Stimulated activated CD4-positive, alpha-beta T cell treated with anti-CD3 and anti-CD28 coated beads, Interleukin-12 subunit alpha, Interleukin-12 subunit beta, amount 100 ng/mL, for 4 hours (primary cell): ENCODE measurements at regions not wholly inside any gene's neighbourhood (a gene's known extent, or its start where the extent isn't known, plus 50 kb on each side); places are given as distances from the start of the nearest gene placed in this dataset.
A peak's percentile ranks its signal among the peaks of the same experiment; 100 is the strongest.
"Not testable (repeated sequence)": the region's sequence is repeated elsewhere in the genome, so short reads cannot be mapped to it uniquely, and the experiment has no call there.

ENCODE experiments used
- DNase-seq: peaks from one replicate; pipeline ENCODE4 v3.0.0-alpha.2; 2020

GRCh38 chr6:15008269-15008668 is 237.6 kb upstream of the JARID2 start:
- no peak for DNase-seq

GRCh38 chr6:15014958-15015357 is 230.9 kb upstream of the JARID2 start:
- DNase-seq, result no peak

GRCh38 chr6:15016813-15017212 is 229.1 kb upstream of the JARID2 start:
- DNase-seq, result no peak

GRCh38 chr6:15017261-15017660 is 228.6 kb upstream of the JARID2 start:
- DNase-seq, result no peak

- DNase-seq, result no peak
Measured at GRCh38 chr6:15017803-15018202, 228.1 kb upstream of the JARID2 start.

- no peak for DNase-seq
Measured at GRCh38 chr6:15020119-15020770, 225.6 kb upstream of the JARID2 start.

- DNase-seq, result no peak
Measured at GRCh38 chr6:15021074-15021473, 224.8 kb upstream of the JARID2 start.

GRCh38 chr6:15023018-15023417 is 222.9 kb upstream of the JARID2 start:
- not testable (repeated sequence) for DNase-seq

- DNase-seq, result peak; percentile 40
Measured at GRCh38 chr6:15023448-15023847, 222.4 kb upstream of the JARID2 start.

- no peak for DNase-seq
Measured at GRCh38 chr6:15025446-15025845, 220.4 kb upstream of the JARID2 start.

GRCh38 chr6:15026832-15027231 is 219.0 kb upstream of the JARID2 start:
- no peak for DNase-seq

- no peak for DNase-seq
Measured at GRCh38 chr6:15027472-15027871, 218.4 kb upstream of the JARID2 start.

GRCh38 chr6:15032015-15032414 is 213.9 kb upstream of the JARID2 start:
- no peak for DNase-seq

- DNase-seq, result no peak
Measured at GRCh38 chr6:15033850-15034203, 212.0 kb upstream of the JARID2 start.

- no peak for DNase-seq
Measured at GRCh38 chr6:15036690-15037245, 209.1 kb upstream of the JARID2 start.

GRCh38 chr6:15037253-15037652 is 208.6 kb upstream of the JARID2 start:
- no peak for DNase-seq

GRCh38 chr6:15038013-15038791 is 207.7 kb upstream of the JARID2 start:
- DNase-seq, result no peak

- DNase-seq, result no peak
Measured at GRCh38 chr6:15039136-15039535, 206.7 kb upstream of the JARID2 start.

GRCh38 chr6:15042938-15043337 is 202.9 kb upstream of the JARID2 start:
- no peak for DNase-seq

- no peak for DNase-seq
Measured at GRCh38 chr6:15044146-15044882, 201.6 kb upstream of the JARID2 start.

GRCh38 chr6:15044948-15045347 is 200.9 kb upstream of the JARID2 start:
- DNase-seq, result no peak

- no peak for DNase-seq
Measured at GRCh38 chr6:15046751-15047150, 199.1 kb upstream of the JARID2 start.

- no peak for DNase-seq
Measured at GRCh38 chr6:15048367-15048766, 197.5 kb upstream of the JARID2 start.
